Panc1 (cell line): ENCODE measurements at regions not wholly inside any gene's neighbourhood (a gene's known extent, or its start where the extent isn't known, plus 50 kb on each side); places are given as distances from the start of the nearest gene placed in this dataset.

Experiments
- CTCF ChIP-seq: fragments of 450-650 bp; IDR thresholded peaks from 2 replicates; pipeline ENCODE4 v1.5.1; 2017; ENCODE audit warnings: mild to moderate bottlenecking
- POLR2AphosphoS5 ChIP-seq: IDR thresholded peaks from 2 replicates; pipeline ENCODE4 v1.6.1; 2012; ENCODE audit warnings: mild to moderate bottlenecking, low read depth, low read length, moderate library complexity
- REST ChIP-seq, 2 experiments: IDR thresholded peaks; 2 replicates each; pipeline ENCODE4 v1.6.1; 2011 to 2012; ENCODE audit warnings: low read depth in 2 of 2, control low read depth in 1 of 2, low read length in 1 of 2, mild to moderate bottlenecking in 1 of 2, moderate library complexity in 1 of 2; ENCODE audit not compliant: insufficient read depth in 1 of 2
- SIN3A ChIP-seq: IDR thresholded peaks from 2 replicates; pipeline ENCODE4 v1.6.1; 2012; ENCODE audit warnings: low read depth, mild to moderate bottlenecking, low read length, moderate library complexity, borderline replicate concordance; ENCODE audit not compliant: insufficient read depth
- TCF7L2 ChIP-seq: IDR thresholded peaks from 2 replicates; pipeline ENCODE4 v1.6.1; 2011; ENCODE audit warnings: mild to moderate bottlenecking, low read depth, low read length, inconsistent platforms

GRCh38 chr3:165523801-165524200 is 313.4 kb downstream of the BCHE start:
- TF ChIP-seq CTCF = no peak
- TF ChIP-seq REST (IDR thresholded peaks at IDR 0.05; ENCODE audit: insufficient read depth in 1 of 2, low read depth in 2 of 2, low read length in 1 of 2) = no peak
- TF ChIP-seq POLR2AphosphoS5 = no peak
- no peak for TF ChIP-seq SIN3A
- TF ChIP-seq TCF7L2 = no peak
